ENCODE measurements at regions not wholly inside any gene's neighbourhood (a gene's known extent, or its start where the extent isn't known, plus 50 kb on each side); places are given as distances from the start of the nearest gene placed in this dataset.
"Not testable (repeated sequence)": the region's sequence is repeated elsewhere in the genome, so short reads cannot be mapped to it uniquely, and the experiment has no call there.

- DNase-seq (ENCODE audit: low spot score, unreplicated experiment): no peak
- Mint-ChIP-seq H3K27ac (no peak overlapping the region), H3K36me3 (ENCODE audit: insufficient read depth) (peaks cover 7% of the 10 kb centered on the region)
These were observed 121.3 kb upstream of the CTSV start for GRCh38 chr9:97160255-97160654.

GRCh38 chr9:97158722-97159121 lies 119.8 kb upstream of the CTSV start:
- H3K4me3 Mint-ChIP-seq (ENCODE audit: low read depth); DNase-seq (ENCODE audit: low spot score, unreplicated experiment); H3K27ac Mint-ChIP-seq; H3K4me1 Mint-ChIP-seq (ENCODE audit: low read depth); H3K36me3 Mint-ChIP-seq (ENCODE audit: insufficient read depth); H3K27me3 Mint-ChIP-seq; H3K9me3 Mint-ChIP-seq (ENCODE audit: low read depth): not testable (repeated sequence)

More at GRCh38 chr9:97160255-97160654, 121.3 kb upstream of the CTSV start:
- peaks cover 2% of the 10 kb centered on the region for H3K9me3 Mint-ChIP-seq (ENCODE audit: low read depth)
- H3K27me3 Mint-ChIP-seq: no peaks in the 10 kb centered on the region
- H3K4me1 Mint-ChIP-seq (ENCODE audit: low read depth): no peaks in the 10 kb centered on the region
- TF ChIP-seq CTCF (IDR thresholded peaks at IDR 0.05; ENCODE audit: unreplicated experiment): no peak
- H3K4me3 Mint-ChIP-seq (ENCODE audit: low read depth): no peak overlapping the region

GRCh38 chr9:97155441-97155840 lies 116.5 kb upstream of the CTSV start:
- not testable (repeated sequence) for H3K9me3 Mint-ChIP-seq (ENCODE audit: low read depth); DNase-seq (ENCODE audit: low spot score, unreplicated experiment)
- peaks cover 14% of the 10 kb centered on the region for H3K36me3 Mint-ChIP-seq (ENCODE audit: insufficient read depth)

GRCh38 chr9:97153967-97154366 lies 115.0 kb upstream of the CTSV start:
- Mint-ChIP-seq H3K36me3 (ENCODE audit: insufficient read depth) (peaks cover 10% of the 10 kb centered on the region), H3K4me1 (ENCODE audit: low read depth) (no peaks in the 10 kb centered on the region), H3K9me3 (ENCODE audit: low read depth) (peaks cover 2% of the 10 kb centered on the region), H3K27me3 (no peaks in the 10 kb centered on the region), H3K4me3 (ENCODE audit: low read depth) (no peak overlapping the region), H3K27ac (no peak overlapping the region)
- no peak for DNase-seq (ENCODE audit: low spot score, unreplicated experiment)
- no peak for TF ChIP-seq CTCF (IDR thresholded peaks at IDR 0.05; ENCODE audit: unreplicated experiment)

More at GRCh38 chr9:97155441-97155840, 116.5 kb upstream of the CTSV start:
- not testable (repeated sequence) for H3K4me1 Mint-ChIP-seq (ENCODE audit: low read depth); H3K4me3 Mint-ChIP-seq (ENCODE audit: low read depth); H3K27me3 Mint-ChIP-seq; H3K27ac Mint-ChIP-seq

GRCh38 chr9:97153160-97153559 lies 114.2 kb upstream of the CTSV start:
- H3K27me3 Mint-ChIP-seq; H3K27ac Mint-ChIP-seq; H3K36me3 Mint-ChIP-seq (ENCODE audit: insufficient read depth); H3K9me3 Mint-ChIP-seq (ENCODE audit: low read depth); H3K4me3 Mint-ChIP-seq (ENCODE audit: low read depth); H3K4me1 Mint-ChIP-seq (ENCODE audit: low read depth); DNase-seq (ENCODE audit: low spot score, unreplicated experiment): not testable (repeated sequence)

- H3K4me1 Mint-ChIP-seq (ENCODE audit: low read depth); H3K4me3 Mint-ChIP-seq (ENCODE audit: low read depth); H3K27ac Mint-ChIP-seq; H3K27me3 Mint-ChIP-seq; H3K9me3 Mint-ChIP-seq (ENCODE audit: low read depth); H3K36me3 Mint-ChIP-seq (ENCODE audit: insufficient read depth); DNase-seq (ENCODE audit: low spot score, unreplicated experiment): not testable (repeated sequence)
These were observed 111.5 kb upstream of the CTSV start for GRCh38 chr9:97150471-97150870.

GRCh38 chr9:97148428-97148827 lies 109.5 kb upstream of the CTSV start:
- not testable (repeated sequence) for H3K4me3 Mint-ChIP-seq (ENCODE audit: low read depth); H3K27ac Mint-ChIP-seq; H3K36me3 Mint-ChIP-seq (ENCODE audit: insufficient read depth); H3K27me3 Mint-ChIP-seq; DNase-seq (ENCODE audit: low spot score, unreplicated experiment); H3K9me3 Mint-ChIP-seq (ENCODE audit: low read depth); H3K4me1 Mint-ChIP-seq (ENCODE audit: low read depth)

GRCh38 chr9:97145680-97146079 lies 106.7 kb upstream of the CTSV start:
- H3K36me3 Mint-ChIP-seq (ENCODE audit: insufficient read depth); H3K4me3 Mint-ChIP-seq (ENCODE audit: low read depth); DNase-seq (ENCODE audit: low spot score, unreplicated experiment); H3K9me3 Mint-ChIP-seq (ENCODE audit: low read depth); H3K27ac Mint-ChIP-seq; H3K27me3 Mint-ChIP-seq; H3K4me1 Mint-ChIP-seq (ENCODE audit: low read depth): not testable (repeated sequence)

Measured in progenitor cell of endocrine pancreas (in vitro differentiated cells).